GM23248 (cell line): ENCODE measurements at regions not wholly inside any gene's neighbourhood (a gene's known extent, or its start where the extent isn't known, plus 50 kb on each side); places are given as distances from the start of the nearest gene placed in this dataset.

Experiments
- DNase-seq: peaks from one replicate; pipeline ENCODE4 v3.0.0-alpha.2; 2015
- H2AFZ ChIP-seq: fragments of 200-600 bp; sonication (generic); 2 replicates; pipeline ENCODE4 v1.6.1; 2016; ENCODE audit warnings: antibody characterized with exemption
- H3F3A ChIP-seq: fragments of 200-600 bp; sonication (generic); 2 replicates; pipeline ENCODE4 v1.6.1; 2016; ENCODE audit warnings: mild to moderate bottlenecking, antibody characterized with exemption, mixed run types; ENCODE audit not compliant: insufficient read depth
- H3K27ac ChIP-seq: fragments of 200-600 bp; sonication (generic); 2 replicates; pipeline ENCODE4 v1.5.1; 2016; ENCODE audit warnings: mild to moderate bottlenecking
- H3K27me3 ChIP-seq: fragments of 200-600 bp; sonication (generic); replicated peaks from 2 replicates; pipeline ENCODE4 v1.6.1; 2016; ENCODE audit warnings: mild to moderate bottlenecking; ENCODE audit not compliant: insufficient read depth
- H3K36me3 ChIP-seq: fragments of 200-600 bp; sonication (generic); 2 replicates; pipeline ENCODE4 v1.6.1; 2016; ENCODE audit warnings: low read depth, mild to moderate bottlenecking
- H3K4me1 ChIP-seq: fragments of 200-600 bp; sonication (generic); 2 replicates; pipeline ENCODE4 v1.6.1; 2016; ENCODE audit warnings: mild to moderate bottlenecking; ENCODE audit not compliant: insufficient read depth
- H3K4me2 ChIP-seq: fragments of 200-600 bp; sonication (generic); one replicate; pipeline ENCODE4 v1.6.1; 2016; ENCODE audit warnings: mild to moderate bottlenecking; ENCODE audit not compliant: unreplicated experiment
- H3K4me3 ChIP-seq: fragments of 200-600 bp; sonication (generic); 2 replicates; pipeline ENCODE4 v1.5.1; 2016; ENCODE audit warnings: mild to moderate bottlenecking
- H3K79me2 ChIP-seq: fragments of 200-600 bp; sonication (generic); 2 replicates; pipeline ENCODE4 v1.6.1; 2016; ENCODE audit warnings: mild to moderate bottlenecking; ENCODE audit not compliant: insufficient read depth
- H3K9ac ChIP-seq: fragments of 200-600 bp; sonication (generic); 2 replicates; pipeline ENCODE4 v1.6.1; 2016; ENCODE audit warnings: mild to moderate bottlenecking
- H3K9me2 ChIP-seq: fragments of 200-600 bp; sonication (generic); 2 replicates; pipeline ENCODE4 v1.6.1; 2016; ENCODE audit warnings: mixed run types, mild to moderate bottlenecking, moderate library complexity; ENCODE audit not compliant: insufficient read depth
- H3K9me3 ChIP-seq: fragments of 200-600 bp; sonication (generic); one replicate; pipeline ENCODE4 v1.6.1; 2017; ENCODE audit warnings: low read depth
- H4K20me1 ChIP-seq: fragments of 200-600 bp; sonication (generic); 2 replicates; pipeline ENCODE4 v1.6.0; 2016; ENCODE audit not compliant: insufficient read depth
- EZH2 ChIP-seq: fragments of 200-600 bp; sonication (generic); IDR thresholded peaks from 2 replicates; pipeline ENCODE4 v1.6.1; 2018; ENCODE audit warnings: antibody characterized with exemption, mild to moderate bottlenecking; ENCODE audit not compliant: insufficient read depth, poor library complexity, severe bottlenecking
- EZH2phosphoT487 ChIP-seq: fragments of 200-600 bp; sonication (generic); IDR thresholded peaks from 2 replicates; pipeline ENCODE4 v1.6.1; 2018; ENCODE audit warnings: antibody characterized with exemption, moderate library complexity, mild to moderate bottlenecking, low read depth; ENCODE audit not compliant: insufficient read depth
- WGBS, 2 experiments: methylation state at CpG; one replicate each; pipeline ENCODE4 v1.1.6; 2015 to 2017; ENCODE audit warnings: low lambda C conversion rate in 2 of 2, low coverage in 1 of 2; ENCODE audit errors: missing lambda C conversion rate in 2 of 2; 5-methylcytosine and 5-hydroxymethylcytosine counted together
- in situ Hi-C: fragments of 300-500 bp; cut with MboI; formaldehyde crosslinking; loops from 2 replicates; pipeline ENCODE4 v1.15.0; 2020

DNA sequence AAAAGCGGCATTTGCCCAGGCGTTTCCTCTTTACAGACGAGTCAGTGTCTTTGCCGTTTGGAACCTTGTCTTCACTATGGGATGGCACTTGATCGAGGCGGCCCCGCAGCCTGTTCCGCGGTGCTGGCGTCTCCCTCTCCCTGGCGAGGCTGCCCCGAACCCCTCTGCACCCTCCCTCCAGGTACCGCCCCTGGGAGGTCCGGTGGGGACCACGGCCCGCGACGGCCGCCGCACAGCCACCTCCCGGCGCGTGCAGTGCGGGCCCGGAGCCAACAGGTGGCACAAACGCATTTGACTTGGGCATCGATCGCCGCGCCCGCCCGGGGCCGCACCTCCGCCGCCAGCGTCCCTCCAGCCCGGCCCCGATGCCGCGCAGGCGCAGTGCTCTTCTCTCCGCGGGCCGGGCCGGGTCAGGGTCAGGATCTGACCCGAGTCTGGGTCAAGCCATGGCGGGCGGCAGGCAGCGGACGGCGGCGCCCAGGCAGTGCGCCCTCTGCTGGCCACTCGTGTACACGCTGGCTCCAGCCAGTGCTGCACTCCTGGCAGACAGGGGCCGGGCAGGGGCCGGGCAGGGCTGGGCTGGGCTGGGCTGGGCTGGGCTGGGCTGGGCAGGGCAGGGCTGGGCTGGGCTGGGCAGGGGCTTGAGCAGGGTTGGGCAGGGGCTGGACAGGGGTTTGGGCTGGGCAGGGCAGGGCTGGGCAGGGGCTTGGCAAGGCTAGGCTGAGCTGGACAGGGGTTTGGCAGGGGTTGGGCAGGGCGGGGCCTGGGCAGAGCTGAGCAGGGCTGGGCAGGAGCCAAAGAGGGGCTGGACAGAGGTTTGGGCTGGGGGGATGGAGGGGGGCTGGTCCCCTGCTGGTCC, 155.8 kb upstream of the IRX4 start:
- Histone ChIP-seq H3K4me3 (peak overlapping the region; percentile 66), H3K27me3 (peaks cover 12% of the 10 kb centered on the region), H2AFZ (peak overlapping the region; percentile 73), H4K20me1 (no peaks in the 10 kb centered on the region), H3K4me2 (peak overlapping the region; percentile 67), H3K27ac (no peak overlapping the region), H3K4me1 (no peaks in the 10 kb centered on the region), H3K9me2 (no peaks in the 10 kb centered on the region), H3K36me3 (no peaks in the 10 kb centered on the region), H3K79me2 (no peaks in the 10 kb centered on the region), H3F3A (no peaks in the 10 kb centered on the region), H3K9ac (no peak overlapping the region), H3K9me3 (no peaks in the 10 kb centered on the region)
- TF ChIP-seq EZH2phosphoT487 (no peak), EZH2 (no peak)
- in situ Hi-C loops = no loop called here
- peak; percentile 67 for DNase-seq
- 1 to 2% methylated on average over 46 to 57 of the region's 58 CpGs for WGBS, 2 experiments

DNA sequence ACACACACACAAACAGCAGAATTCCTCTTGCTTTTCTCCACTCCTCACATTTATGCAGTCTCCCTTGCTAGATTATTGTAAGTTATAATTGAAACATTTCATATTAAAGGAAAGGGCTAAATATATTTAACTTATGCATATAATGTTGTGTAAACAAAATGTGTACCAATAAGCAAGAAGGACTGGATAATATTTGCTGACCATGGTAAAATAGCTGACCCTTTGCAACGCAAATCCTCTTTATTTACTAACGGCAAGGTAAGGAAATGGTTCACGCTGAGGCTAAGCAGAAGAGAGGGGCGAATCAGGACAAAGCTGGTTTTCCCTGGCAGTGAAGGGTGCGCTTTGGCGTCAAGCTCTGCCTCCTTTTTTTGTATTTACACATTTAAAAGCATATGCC, 154.2 kb upstream of the IRX4 start:
- H4K20me1 ChIP-seq = no peaks in the 10 kb centered on the region
- in situ Hi-C loops = no loop called here
- no peaks in the 10 kb centered on the region for H3K36me3 ChIP-seq
- no peaks in the 10 kb centered on the region for H3F3A ChIP-seq
- no peak overlapping the region for H3K4me2 ChIP-seq
- no peak overlapping the region for H3K4me3 ChIP-seq
- H2AFZ ChIP-seq = no peak overlapping the region
- peaks cover 12% of the 10 kb centered on the region for H3K27me3 ChIP-seq
- H3K9me3 ChIP-seq = no peaks in the 10 kb centered on the region
- H3K4me1 ChIP-seq = no peaks in the 10 kb centered on the region
- no peak overlapping the region for H3K9ac ChIP-seq
- H3K79me2 ChIP-seq = no peaks in the 10 kb centered on the region
- WGBS, 2 experiments = 59 to 66% methylated on average over 6 of the region's 6 CpGs
- no peaks in the 10 kb centered on the region for H3K9me2 ChIP-seq
- H3K27ac ChIP-seq = no peak overlapping the region
- no peak for DNase-seq
- TF ChIP-seq EZH2phosphoT487 (no peak), EZH2 (no peak)

DNA sequence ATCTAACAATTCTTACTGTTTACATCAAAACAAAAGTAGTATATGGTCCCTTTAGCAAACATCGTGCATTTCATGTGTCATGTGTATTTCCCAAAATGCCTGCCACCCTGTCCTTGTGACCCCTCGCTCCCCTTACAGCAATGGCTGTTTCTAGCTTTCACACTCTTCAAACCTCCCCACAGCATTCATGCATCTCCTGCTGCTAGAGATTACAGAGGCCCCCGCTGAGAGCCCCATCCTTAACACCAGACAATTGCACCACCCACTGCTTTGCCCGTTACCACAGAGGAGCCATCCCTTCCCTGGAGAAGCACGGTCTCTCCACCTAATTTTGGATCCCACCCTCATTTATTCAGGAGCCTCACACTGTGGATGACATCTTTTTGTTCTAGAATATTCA, 149.7 kb upstream of the IRX4 start:
- 34 to 41% methylated on average over 5 of the region's 5 CpGs for WGBS, 2 experiments
- Histone ChIP-seq H2AFZ (no peak overlapping the region), H3K9ac (no peak overlapping the region), H3K36me3 (no peaks in the 10 kb centered on the region), H3K27ac (no peak overlapping the region), H3K9me3 (no peaks in the 10 kb centered on the region), H3K9me2 (no peaks in the 10 kb centered on the region), H3K4me1 (no peaks in the 10 kb centered on the region), H3K4me2 (no peak overlapping the region), H3K27me3 (peaks cover 12% of the 10 kb centered on the region), H3F3A (no peaks in the 10 kb centered on the region), H4K20me1 (no peaks in the 10 kb centered on the region), H3K4me3 (no peak overlapping the region), H3K79me2 (no peaks in the 10 kb centered on the region)
- no peak for DNase-seq
- TF ChIP-seq EZH2phosphoT487 (no peak), EZH2 (no peak)
- in situ Hi-C loops = no loop called here

DNA sequence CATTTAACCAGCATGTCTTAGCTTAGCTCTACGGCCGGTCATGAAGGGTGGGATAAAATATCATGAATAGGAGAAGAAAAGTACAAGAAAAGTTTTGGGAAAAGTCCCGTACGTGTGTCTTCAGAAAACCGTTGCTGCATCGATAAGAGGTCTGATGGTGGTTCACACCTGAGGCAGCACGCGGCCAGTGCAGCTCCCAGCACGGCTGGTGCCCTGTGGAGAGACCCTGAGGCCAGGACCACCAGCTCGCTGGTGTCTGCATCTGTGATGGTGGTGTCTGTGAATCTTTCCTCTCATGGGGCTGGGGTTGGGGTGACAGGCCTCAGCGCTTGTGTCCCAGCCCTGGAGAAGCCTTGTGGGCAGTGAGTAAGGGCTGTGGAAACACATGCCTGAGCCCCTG, 148.9 kb upstream of the IRX4 start:
- WGBS, 2 experiments = 68 to 77% methylated on average over 11 of the region's 11 CpGs
- in situ Hi-C loops = no loop called here
- Histone ChIP-seq H3K9ac (no peak overlapping the region), H3K79me2 (no peaks in the 10 kb centered on the region), H3K4me1 (no peaks in the 10 kb centered on the region), H2AFZ (no peak overlapping the region), H3K4me3 (no peak overlapping the region), H3K27ac (no peak overlapping the region), H3K36me3 (no peaks in the 10 kb centered on the region), H3K4me2 (no peak overlapping the region), H3F3A (no peaks in the 10 kb centered on the region), H3K9me3 (no peaks in the 10 kb centered on the region), H3K9me2 (no peaks in the 10 kb centered on the region), H3K27me3 (0 out of 2 replicates have a peak, but pooled peaks cover 10% of the 10 kb centered on the region), H4K20me1 (no peaks in the 10 kb centered on the region)
- DNase-seq = no peak
- TF ChIP-seq EZH2 (no peak), EZH2phosphoT487 (no peak)
